GM12873 (cell line): ENCODE measurements at regions not wholly inside any gene's neighbourhood (a gene's known extent, or its start where the extent isn't known, plus 50 kb on each side); places are given as distances from the start of the nearest gene placed in this dataset.

Experiments
- TF ChIP-seq, protein P1 (sequence below): IDR thresholded peaks from 2 replicates; pipeline ENCODE4 v1.5.1; 2012; ENCODE audit warnings: low read depth, mild to moderate bottlenecking, moderate library complexity, low read length, control low read depth; ENCODE audit not compliant: insufficient read depth; ENCODE audit errors: missing control alignments

DNA sequence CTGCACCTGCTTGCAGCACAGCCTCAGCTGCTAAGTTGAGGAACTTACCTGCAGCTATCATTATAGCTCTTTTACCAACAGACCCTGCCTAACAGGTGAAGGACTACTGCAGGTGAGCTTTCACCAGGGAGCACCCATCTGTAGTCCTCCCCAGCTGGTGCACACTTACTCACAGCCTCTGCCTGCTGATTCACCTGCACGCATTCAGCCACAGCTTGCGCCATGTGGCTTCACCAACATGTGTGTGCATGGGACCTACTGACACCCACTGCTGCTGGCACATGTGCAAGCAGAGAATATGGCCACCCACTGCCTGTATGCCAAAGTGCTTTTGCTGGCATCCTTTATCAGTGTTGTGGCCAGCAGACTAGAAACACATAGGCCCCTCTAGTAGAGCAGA is 146.7 kb upstream of the KLHL4 start:
- TF ChIP-seq, protein P1, sequence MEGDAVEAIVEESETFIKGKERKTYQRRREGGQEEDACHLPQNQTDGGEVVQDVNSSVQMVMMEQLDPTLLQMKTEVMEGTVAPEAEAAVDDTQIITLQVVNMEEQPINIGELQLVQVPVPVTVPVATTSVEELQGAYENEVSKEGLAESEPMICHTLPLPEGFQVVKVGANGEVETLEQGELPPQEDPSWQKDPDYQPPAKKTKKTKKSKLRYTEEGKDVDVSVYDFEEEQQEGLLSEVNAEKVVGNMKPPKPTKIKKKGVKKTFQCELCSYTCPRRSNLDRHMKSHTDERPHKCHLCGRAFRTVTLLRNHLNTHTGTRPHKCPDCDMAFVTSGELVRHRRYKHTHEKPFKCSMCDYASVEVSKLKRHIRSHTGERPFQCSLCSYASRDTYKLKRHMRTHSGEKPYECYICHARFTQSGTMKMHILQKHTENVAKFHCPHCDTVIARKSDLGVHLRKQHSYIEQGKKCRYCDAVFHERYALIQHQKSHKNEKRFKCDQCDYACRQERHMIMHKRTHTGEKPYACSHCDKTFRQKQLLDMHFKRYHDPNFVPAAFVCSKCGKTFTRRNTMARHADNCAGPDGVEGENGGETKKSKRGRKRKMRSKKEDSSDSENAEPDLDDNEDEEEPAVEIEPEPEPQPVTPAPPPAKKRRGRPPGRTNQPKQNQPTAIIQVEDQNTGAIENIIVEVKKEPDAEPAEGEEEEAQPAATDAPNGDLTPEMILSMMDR, result no peak

DNA sequence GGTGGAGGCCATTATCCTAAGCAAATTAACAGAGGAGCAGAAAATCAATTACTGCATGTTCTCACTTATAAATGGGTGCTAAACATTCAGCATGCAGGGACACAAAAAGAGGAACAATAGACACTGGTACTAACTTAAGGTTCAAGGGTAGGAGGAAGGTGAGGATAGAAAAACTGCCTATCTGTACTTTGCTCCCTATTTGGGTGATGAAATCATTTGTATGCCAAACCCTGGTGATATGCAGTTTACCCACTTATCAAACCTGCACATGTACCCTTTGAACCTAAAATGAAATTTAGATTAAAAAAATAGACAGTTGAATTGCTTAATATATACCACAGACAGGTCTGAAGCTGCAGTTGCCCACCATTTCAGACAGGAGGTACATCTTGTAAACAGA is 143.3 kb upstream of the KLHL4 start:
- TF ChIP-seq, protein P1, result no peak

GRCh38 chrX:87376896-87377295 is 140.7 kb upstream of the KLHL4 start:
- TF ChIP-seq, protein P1, result no peak

DNA sequence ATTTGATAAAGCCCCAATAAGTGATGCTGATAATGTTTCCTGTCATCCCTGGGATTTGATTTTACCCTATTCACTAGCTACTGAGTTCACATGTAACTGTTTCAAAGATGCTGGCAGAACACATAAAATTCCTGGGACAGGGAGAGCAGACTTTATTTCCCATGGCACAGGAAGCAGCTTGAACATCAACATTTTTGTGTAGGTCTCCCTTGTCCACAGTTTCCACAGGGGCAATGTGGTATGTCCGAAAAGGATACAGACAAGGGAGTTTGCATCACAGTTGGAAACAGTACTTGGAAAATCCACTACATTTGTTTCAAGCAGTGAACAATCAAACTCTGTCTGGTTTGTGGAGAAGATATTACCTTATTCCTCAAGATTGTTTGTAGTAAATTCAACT is 129.2 kb upstream of the KLHL4 start:
- TF ChIP-seq, protein P1, result no peak

- TF ChIP-seq, protein P1, result no peak
Measured at GRCh38 chrX:87391742-87392141, 125.9 kb upstream of the KLHL4 start.

- TF ChIP-seq, protein P1, result no peak
Measured at GRCh38 chrX:87392369-87392768, 125.2 kb upstream of the KLHL4 start.

GRCh38 chrX:87397103-87397886 is 120.3 kb upstream of the KLHL4 start:
- TF ChIP-seq, protein P1, result no peak
